HG03196 (cell line): ENCODE measurements at regions not wholly inside any gene's neighbourhood (a gene's known extent, or its start where the extent isn't known, plus 50 kb on each side); places are given as distances from the start of the nearest gene placed in this dataset.

Experiments used
- ATAC-seq: cut with Tn5 transposase; IDR thresholded peaks from one replicate; pipeline ENCODE4 v1.9.1; 2021; ENCODE audit not compliant: unreplicated experiment

- ATAC-seq = no peak
These were observed 1193.4 kb upstream of the EYS start for GRCh38 chr6:66900133-66901083.

GRCh38 chr6:66897576-66897975, 1190.5 kb upstream of the EYS start:
- no peak for ATAC-seq

- ATAC-seq = no peak
These were observed 1189.4 kb upstream of the EYS start for GRCh38 chr6:66896415-66896814.

- no peak for ATAC-seq
These were observed 1176.4 kb upstream of the EYS start for GRCh38 chr6:66883453-66883852.

GRCh38 chr6:66866801-66867200, 1159.8 kb upstream of the EYS start:
- no peak for ATAC-seq

DNA sequence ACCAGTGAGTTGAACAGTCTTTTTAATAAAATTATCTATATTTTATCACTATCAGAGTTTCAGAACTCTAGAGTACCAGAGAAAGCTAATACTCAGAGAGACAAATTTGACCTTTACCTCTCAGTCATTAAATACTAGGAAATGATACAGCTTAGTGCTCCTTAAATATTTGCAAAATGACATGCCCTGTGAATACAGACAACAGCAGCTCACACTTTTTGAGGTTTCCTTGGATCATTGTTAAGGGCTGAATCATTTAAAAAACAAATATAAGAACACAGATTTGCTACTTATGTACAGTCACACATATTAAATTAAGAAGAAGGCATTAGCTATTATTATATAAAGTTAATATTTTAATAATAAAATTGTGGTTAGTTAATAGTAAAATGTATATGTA, 1158.7 kb upstream of the EYS start:
- ATAC-seq = no peak

- ATAC-seq = no peak
These were observed 1154.0 kb upstream of the EYS start for GRCh38 chr6:66861007-66861541.

- no peak for ATAC-seq
These were observed 1153.3 kb upstream of the EYS start for GRCh38 chr6:66860328-66860727.

DNA sequence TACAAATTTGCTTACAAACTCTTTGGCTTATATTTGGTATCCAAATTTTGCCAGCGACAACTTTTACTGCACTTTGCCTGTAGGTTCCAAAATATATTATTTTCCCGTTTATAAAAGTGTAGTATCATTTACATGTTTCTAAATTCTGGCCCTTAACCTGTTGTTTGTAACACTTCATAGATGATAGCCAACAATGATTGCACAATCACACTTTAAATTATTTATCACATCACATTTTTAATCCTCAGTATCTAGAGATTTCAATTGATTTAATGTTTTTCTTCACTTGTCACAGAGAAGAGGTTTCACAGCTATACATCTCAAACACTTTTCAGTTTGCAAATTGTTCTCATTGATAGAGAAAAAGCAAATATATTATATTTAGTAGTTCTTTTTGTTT, 1151.2 kb upstream of the EYS start:
- no peak for ATAC-seq

DNA sequence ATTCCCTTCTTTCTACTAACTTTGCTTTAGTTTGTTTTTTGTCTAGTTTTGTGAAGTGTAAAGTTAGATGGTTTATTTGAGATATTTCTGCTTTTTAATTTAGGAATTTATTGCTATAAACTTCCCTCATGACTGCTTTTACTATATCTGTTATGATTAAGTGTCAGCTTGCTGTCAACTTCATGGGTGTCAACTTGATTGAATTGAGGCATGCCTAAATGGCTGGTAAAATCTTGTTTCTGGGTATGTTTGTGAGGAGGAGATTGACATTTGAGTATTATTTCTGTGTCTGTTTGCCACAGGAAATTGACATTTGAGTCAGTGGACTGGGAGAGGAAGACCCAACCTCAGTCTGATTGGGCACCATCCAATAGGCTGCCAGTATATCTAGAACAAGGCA, 1147.0 kb upstream of the EYS start:
- ATAC-seq = no peak

DNA sequence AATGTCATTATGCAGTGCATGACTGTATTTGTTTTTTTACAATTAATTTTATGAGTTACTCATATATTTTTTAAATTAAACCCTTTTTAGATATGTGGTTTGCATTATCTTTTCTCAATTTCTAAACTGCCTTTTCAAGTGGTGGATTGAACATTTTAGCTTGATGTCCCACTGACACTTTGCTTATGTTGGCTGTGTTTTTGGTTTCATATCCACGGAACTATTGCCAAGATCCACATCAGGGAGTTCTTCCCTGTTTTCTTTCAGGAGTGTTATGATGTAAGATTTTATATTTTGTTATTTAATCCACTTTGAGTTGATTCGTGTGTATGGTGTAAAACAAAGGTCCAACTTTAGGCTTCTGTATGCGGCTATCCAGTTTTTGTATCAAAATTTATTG, 1144.9 kb upstream of the EYS start:
- ATAC-seq = no peak

DNA sequence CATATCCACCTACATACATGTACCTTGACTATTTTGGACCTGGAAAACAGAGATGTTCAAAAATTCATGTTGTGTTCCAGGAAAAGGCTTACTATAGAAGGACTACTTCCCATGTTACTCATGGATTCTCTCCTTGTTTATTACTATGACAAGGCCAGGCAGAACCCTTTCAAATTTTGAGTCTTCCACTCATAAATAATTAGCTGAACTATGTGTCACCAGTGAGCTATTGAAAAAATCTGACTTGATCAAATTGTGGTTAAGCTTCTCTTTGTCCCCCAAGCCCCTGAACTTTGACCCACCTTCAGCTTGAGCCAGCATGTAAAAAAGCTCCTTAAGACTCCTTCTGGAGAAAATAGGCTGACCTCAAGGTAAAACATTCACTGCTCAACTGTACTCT, 1142.8 kb upstream of the EYS start:
- no peak for ATAC-seq

GRCh38 chr6:66848244-66848953, 1141.4 kb upstream of the EYS start:
- no peak for ATAC-seq

DNA sequence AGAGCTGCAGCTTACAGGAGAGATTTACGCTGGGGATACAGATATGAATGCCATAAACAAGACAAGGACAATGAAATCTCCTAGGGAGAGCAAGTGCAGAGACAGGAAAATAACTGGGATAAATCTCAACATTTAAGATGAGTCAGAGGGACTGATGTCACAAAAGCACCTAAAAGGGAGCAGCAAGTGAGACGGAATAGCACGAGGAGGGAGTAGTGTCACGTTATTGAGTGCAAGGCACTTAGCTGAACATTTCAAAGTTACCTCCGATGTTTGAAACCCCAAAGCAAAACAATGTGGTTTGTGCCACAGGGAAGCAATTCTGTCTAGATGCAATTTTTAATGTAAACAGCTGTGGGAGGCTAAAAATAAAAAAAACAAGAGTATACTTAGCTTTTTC, 1131.7 kb upstream of the EYS start:
- no peak for ATAC-seq

DNA sequence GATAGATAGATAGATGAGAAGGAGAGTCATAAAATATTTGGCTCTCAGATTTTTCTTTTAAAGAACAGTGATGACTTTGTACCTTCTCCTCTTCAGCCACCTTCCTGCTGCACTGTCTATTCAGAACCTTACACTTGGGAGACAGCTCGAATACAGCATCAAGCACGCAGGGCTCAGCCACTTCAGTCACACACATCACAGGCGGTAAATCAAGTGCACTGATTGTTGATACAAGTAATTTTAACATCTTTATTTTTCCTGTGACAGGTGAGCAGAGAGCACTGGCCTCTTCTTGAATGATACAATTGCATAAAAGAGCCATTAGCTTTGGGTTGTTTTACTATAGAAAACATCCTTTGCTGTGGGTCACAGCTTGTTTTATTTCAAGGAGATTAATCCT, 1118.5 kb upstream of the EYS start:
- ATAC-seq = no peak

DNA sequence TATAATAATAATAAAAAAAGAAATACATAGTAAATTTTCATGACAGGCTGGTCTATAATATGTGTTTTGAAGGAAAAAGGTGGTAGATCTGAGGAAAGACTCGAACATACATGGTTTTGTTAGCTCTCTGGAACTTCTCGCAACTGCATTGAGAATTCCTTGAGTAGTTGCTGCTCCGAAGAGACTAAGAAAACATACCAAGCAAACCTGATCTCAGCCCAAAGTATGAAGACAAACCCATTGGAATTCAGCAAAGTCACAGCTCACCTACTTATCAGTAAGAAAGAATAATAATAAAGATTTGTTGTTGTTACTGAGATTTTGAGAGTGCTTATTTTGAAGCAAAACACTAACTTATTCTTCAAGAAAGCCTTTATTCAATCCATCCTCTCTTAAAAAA, 1107.1 kb upstream of the EYS start:
- ATAC-seq = no peak

DNA sequence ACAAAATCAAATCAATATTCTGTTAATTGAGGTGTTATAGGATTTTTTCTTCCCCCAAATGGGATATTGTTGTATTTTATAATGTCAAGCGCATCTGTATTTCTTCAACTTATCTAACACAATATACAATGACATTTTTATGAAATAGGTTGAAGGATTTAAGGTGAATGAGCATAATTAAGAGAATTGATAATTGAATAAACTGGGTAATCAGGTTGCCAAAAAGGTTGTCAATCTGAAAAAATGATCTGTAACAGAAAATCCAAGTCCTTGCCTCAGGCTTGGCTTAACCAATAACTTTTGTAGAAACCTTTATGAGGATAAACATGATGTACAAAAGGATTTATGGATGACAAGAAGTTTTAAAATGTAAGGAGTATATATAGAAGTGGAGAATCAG, 1101.7 kb upstream of the EYS start:
- ATAC-seq = no peak

- no peak for ATAC-seq
These were observed 1090.0 kb upstream of the EYS start for GRCh38 chr6:66796987-66797386.

DNA sequence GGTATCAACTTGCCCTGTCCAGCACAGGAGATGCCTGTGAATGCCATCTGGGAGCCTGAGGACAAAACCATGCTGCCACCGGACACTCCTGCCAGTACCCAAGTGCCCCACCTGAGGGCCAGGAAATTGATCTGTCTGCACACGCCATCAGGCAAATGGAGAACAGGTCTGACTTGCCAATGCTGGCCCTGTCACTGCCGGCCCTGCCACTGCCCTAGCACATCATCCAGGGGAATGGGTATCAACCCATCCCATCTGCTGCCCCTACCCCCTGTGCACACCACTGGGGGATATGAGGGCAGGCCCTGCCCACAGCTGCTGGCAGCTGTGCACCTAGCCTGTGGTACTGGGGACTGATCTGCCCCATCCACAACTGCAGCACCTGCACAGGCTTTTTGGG, 1081.6 kb upstream of the EYS start:
- no peak for ATAC-seq

DNA sequence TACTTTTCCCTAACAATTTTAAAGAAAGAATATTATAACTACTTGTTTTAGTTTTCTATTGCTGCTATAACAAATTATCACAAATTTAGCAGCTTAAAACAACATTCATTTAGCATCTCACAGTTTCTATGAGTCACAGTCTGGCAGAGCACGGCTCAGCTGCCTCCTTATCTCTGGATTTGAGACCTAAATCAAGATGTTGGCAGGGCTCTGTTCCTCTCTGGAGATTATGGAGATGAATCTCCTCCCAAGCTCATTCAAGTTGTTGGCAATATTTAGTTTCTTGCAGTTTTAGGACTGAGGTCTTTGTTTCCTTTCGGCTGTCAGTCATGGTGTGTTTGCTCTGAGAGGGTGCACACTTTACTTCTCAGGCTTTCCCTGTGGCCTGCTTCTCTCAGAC, 1065.8 kb upstream of the EYS start:
- no peak for ATAC-seq

DNA sequence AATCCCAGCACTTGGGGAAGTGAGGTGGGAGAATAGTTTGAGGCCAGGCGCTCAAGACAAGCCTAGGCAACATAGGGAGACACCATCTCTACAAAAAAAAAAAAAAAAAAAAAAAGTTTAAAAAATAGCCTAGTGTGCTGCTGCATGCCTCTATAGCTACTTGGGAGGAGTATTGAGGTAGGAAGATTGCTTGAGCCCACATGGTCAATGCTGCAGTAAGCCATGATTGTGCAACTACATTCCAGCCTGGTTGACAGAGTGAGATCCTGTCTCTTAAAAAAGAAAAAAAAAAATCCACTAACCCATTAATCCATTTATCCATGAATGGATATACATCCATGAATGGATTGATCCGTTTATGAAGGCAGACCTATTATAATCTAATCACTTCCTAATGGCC, 1064.6 kb upstream of the EYS start:
- no peak for ATAC-seq

GRCh38 chr6:66751630-66752029, 1044.6 kb upstream of the EYS start:
- no peak for ATAC-seq
